ENCODE measurements at regions not wholly inside any gene's neighbourhood (a gene's known extent, or its start where the extent isn't known, plus 50 kb on each side); places are given as distances from the start of the nearest gene placed in this dataset.

DNA sequence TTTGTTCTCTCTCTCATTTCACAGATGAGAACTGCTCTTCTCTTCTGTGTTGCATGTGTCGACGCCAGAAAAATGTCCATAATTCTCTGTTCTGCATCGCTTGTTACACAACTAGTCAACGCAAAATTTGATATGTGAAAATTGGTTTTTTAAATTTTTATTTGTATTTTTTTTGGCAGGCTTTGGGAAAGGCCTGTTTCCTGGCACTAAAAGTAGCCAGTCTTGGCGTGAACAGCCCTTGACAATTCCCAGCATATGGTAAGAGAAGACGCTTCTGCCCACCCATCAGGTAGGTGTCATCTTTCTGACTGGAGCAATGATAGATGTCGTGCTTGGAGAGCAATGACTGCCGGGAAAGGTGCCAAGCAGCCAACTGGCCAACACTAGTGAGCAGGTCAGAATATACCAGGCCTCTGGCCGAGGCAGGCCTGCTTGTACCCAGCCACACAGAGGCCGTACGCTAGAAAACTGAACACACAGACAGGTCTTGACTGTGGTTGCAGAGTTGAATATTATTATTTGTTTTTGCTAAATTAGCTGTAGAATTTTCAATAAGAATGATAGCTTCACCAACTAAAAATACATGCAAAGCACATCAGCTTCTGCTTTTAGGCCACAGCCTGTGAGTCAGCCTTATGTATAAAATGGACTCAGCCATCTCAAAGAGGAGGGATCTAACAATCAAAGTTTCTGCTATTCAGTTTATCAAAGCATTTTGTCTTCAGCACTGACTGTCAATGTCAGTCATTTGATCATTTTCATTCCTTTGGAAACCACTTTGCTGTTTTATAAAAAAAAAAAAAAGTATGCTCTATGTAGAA, 837.5 kb downstream of the MCTP2 start:
- 91% methylated on average over 11 of the region's 11 CpGs; no CpG with 5 or more reads in 1 of the 2 experiments for WGBS, 2 experiments (ENCODE audit: extremely low coverage in 1 of 2, insufficient coverage in 1 of 2, insufficient read length in 1 of 2, insufficient replicate concordance in 2 of 2, low coverage in 1 of 2, low lambda C conversion rate in 2 of 2, missing lambda C conversion rate in 1 of 2)
- no peak overlapping the region for H2BK15ac ChIP-seq (ENCODE audit: low read length)
- FAIRE-seq = no peak
- TF ChIP-seq SP2 (IDR thresholded peaks at IDR 0.05; ENCODE audit: low read length) (no peak), CHD2 (IDR thresholded peaks at IDR 0.05; ENCODE audit: low read length) (no peak), EZH2 (IDR thresholded peaks at IDR 0.05; ENCODE audit: low read depth, low read length, severe bottlenecking) (no peak), SIRT6 (IDR thresholded peaks at IDR 0.05; ENCODE audit: low read length) (no peak), TAF7 (optimal IDR thresholded peaks at IDR 0.05; ENCODE audit: borderline replicate concordance, low read depth, low read length) (no peak), JUN (IDR thresholded peaks at IDR 0.05; ENCODE audit: low read depth, low read length) (no peak), KDM5A (IDR thresholded peaks at IDR 0.05; ENCODE audit: low read length) (no peak), BCL11A (IDR thresholded peaks at IDR 0.05; ENCODE audit: low read depth in 2 of 2, low read length in 2 of 2) (no peak), SP4 (IDR thresholded peaks at IDR 0.05; ENCODE audit: low read length) (no peak), TAF1 (IDR thresholded peaks at IDR 0.05; ENCODE audit: low read depth, low read length) (no peak), TBP (IDR thresholded peaks at IDR 0.05; ENCODE audit: low read depth, low read length) (no peak), NANOG (IDR thresholded peaks at IDR 0.05; ENCODE audit: insufficient read depth, low read depth, low read length, poor library complexity, severe bottlenecking) (no peak), RFX5 (IDR thresholded peaks at IDR 0.05; ENCODE audit: borderline replicate concordance, low read depth, low read length) (no peak), SAP30 (IDR thresholded peaks at IDR 0.05; ENCODE audit: insufficient read depth, insufficient replicate concordance, low read length) (no peak)

More for the DNA sequence above, 837.5 kb downstream of the MCTP2 start:
- H3K79me1 ChIP-seq (ENCODE audit: low read depth, low read length) = no peaks in the 10 kb centered on the region
- DNase-seq (ENCODE audit: low read depth in 1 of 2, low spot score in 2 of 2) = no peak
- H4K5ac ChIP-seq (ENCODE audit: insufficient read length, low read depth, low read length) = no peak overlapping the region
- no peak overlapping the region for H4K8ac ChIP-seq (ENCODE audit: extremely low read depth, insufficient read depth, low read length)
- H3K18ac ChIP-seq (ENCODE audit: extremely low read depth, low read length) = no peak overlapping the region
- no peaks in the 10 kb centered on the region for H3K79me2 ChIP-seq (ENCODE audit: control insufficient read depth in 1 of 2, insufficient read depth in 2 of 2, low read length in 2 of 2)
- H4K91ac ChIP-seq (replicated peaks; ENCODE audit: insufficient read length, low read length) = no peak overlapping the region
- no peak overlapping the region for H2BK5ac ChIP-seq (ENCODE audit: low read depth, low read length)
- peaks cover 0 to 6% of the 10 kb centered on the region in 2 experiments; a peak in 1 of 4 replicates for H3K9me3 ChIP-seq (ENCODE audit: insufficient read depth in 2 of 2, low read depth in 1 of 2, low read length in 1 of 2)
- POLR2A ChIA-PET (ENCODE audit: partially characterized antibody) = no interaction called here
- H3K23me2 ChIP-seq (ENCODE audit: low read depth, low read length) = no peaks in the 10 kb centered on the region
- no peaks in the 10 kb centered on the region for H4K20me1 ChIP-seq (replicated peaks in 1 of 2; ENCODE audit: control insufficient read depth in 1 of 2, insufficient read depth in 2 of 2, low read length in 2 of 2)
- H3K56ac ChIP-seq (replicated peaks; ENCODE audit: insufficient read length, low read depth, low read length) = no peak overlapping the region
- H3K36me3 ChIP-seq (ENCODE audit: control insufficient read depth in 2 of 4, insufficient read depth in 4 of 4, low read length in 3 of 4) = no peaks in the 10 kb centered on the region
- H3K27ac ChIP-seq (ENCODE audit: low read depth, low read length) = no peak overlapping the region
- H3K23ac ChIP-seq (ENCODE audit: insufficient read length) = no peak overlapping the region
- no peak overlapping the region for H2BK12ac ChIP-seq (ENCODE audit: low read depth, low read length)
- no peak overlapping the region for H3K4me3 ChIP-seq (ENCODE audit: extremely low read depth in 1 of 4, insufficient read depth in 2 of 4, low read depth in 3 of 4, low read length in 4 of 4)
- no peak overlapping the region for H2AFZ ChIP-seq (ENCODE audit: low read length)
- H2BK20ac ChIP-seq (ENCODE audit: low read length) = no peak overlapping the region
- H3K27me3 ChIP-seq (replicated peaks in 1 of 4; ENCODE audit: control insufficient read depth in 3 of 4, extremely low read depth in 1 of 4, insufficient read depth in 3 of 4, low read length in 3 of 4) = no peaks in the 10 kb centered on the region
- no peak overlapping the region for H2AK5ac ChIP-seq (ENCODE audit: low read depth, low read length)
- H3K14ac ChIP-seq (ENCODE audit: insufficient read length) = no peak overlapping the region
- H3K4me2 ChIP-seq (ENCODE audit: insufficient read depth in 1 of 2, low read depth in 2 of 2, low read length in 2 of 2) = no peak overlapping the region
- CTCF ChIA-PET (ENCODE audit: partially characterized antibody) = no interaction called here
- no peaks in the 10 kb centered on the region for H3K4me1 ChIP-seq (replicated peaks in 1 of 4; ENCODE audit: control insufficient read depth in 3 of 4, insufficient read depth in 4 of 4, low read length in 3 of 4)
- H3K9ac ChIP-seq (replicated peaks in 1 of 4; ENCODE audit: extremely low read depth in 1 of 4, low read depth in 3 of 4, low read length in 3 of 4) = no peak overlapping the region
- no peak overlapping the region for H3K4ac ChIP-seq (replicated peaks; ENCODE audit: insufficient read length, low read depth, low read length)
- H2BK120ac ChIP-seq (replicated peaks; ENCODE audit: low read depth, low read length) = no peak overlapping the region

Measured in H1 (cell line).